Heart left ventricle (tissue), 16 donors: ENCODE measurements at regions not wholly inside any gene's neighbourhood (a gene's known extent, or its start where the extent isn't known, plus 50 kb on each side); places are given as distances from the start of the nearest gene placed in this dataset.

Experiments used
- ATAC-seq, 4 donors: fragments of 200-7000 bp; cut with Tn5 transposase; one replicate each; pipeline ENCODE4 v1.9.1; 2020 to 2022; ENCODE audit warnings: moderate library complexity in 4 of 4, mild to moderate bottlenecking in 3 of 4, moderate number of reproducible peaks in 1 of 4
- DNase-seq, 5 donors: peaks; one replicate each; pipeline ENCODE4 v3.0.0-alpha.2; 2020
- H3K27ac ChIP-seq, 12 donors: fragments of 200-600 bp; sonication (generic) in 4 of 12; one replicate each; pipeline versions ENCODE4 v1.5.0 to v1.8.0; 2016 to 2022; ENCODE audit warnings: mild to moderate bottlenecking in 2 of 12
- H3K27me3 ChIP-seq, 9 donors: fragments of 200-600 bp; sonication (generic) in 2 of 9; one replicate each; pipeline versions ENCODE4 v1.5.1 to v1.8.0; 2016 to 2022; ENCODE audit warnings: mild to moderate bottlenecking in 3 of 9
- H3K36me3 ChIP-seq, 9 donors: fragments of 200-600 bp; sonication (generic) in 2 of 9; one replicate each; pipeline versions ENCODE4 v1.5.0 to v1.8.0; 2018 to 2022; ENCODE audit warnings: mild to moderate bottlenecking in 2 of 9
- H3K4me1 ChIP-seq, 12 donors: fragments of 200-600 bp; sonication (generic) in 4 of 12; one replicate each; pipeline versions ENCODE4 v1.5.0 to v1.8.0; 2016 to 2022; ENCODE audit warnings: mild to moderate bottlenecking in 3 of 12
- H3K4me3 ChIP-seq, 12 donors: fragments of 200-600 bp; sonication (generic) in 4 of 12; one replicate each; pipeline versions ENCODE4 v1.5.0 to v1.8.0; 2017 to 2022; ENCODE audit warnings: mild to moderate bottlenecking in 9 of 12, moderate library complexity in 4 of 12
- H3K9me3 ChIP-seq, 12 donors: fragments of 200-600 bp; sonication (generic) in 4 of 12; one replicate each; pipeline versions ENCODE4 v1.5.0 to v1.8.0; 2016 to 2022; ENCODE audit warnings: mild to moderate bottlenecking in 1 of 12
- POLR2A ChIP-seq, 2 donors: fragments of 450-650 bp; IDR thresholded peaks; one replicate each; pipeline ENCODE4 v1.6.1; 2017; ENCODE audit warnings: antibody characterized with exemption in 2 of 2, mild to moderate bottlenecking in 2 of 2, moderate library complexity in 2 of 2
- WGBS, 4 donors: extraction: QIAGEN DNeasy Blood & Tissue Kit in 2 of 4; methylation state at CpG; one replicate each; pipeline versions ENCODE4 v1.1.5 to v1.1.7; 2013 to 2018; 5-methylcytosine and 5-hydroxymethylcytosine counted together
- intact Hi-C, 10 donors: fragments of 100-400 bp; cut with DNase I; formaldehyde crosslinking; loops; one replicate each; pipeline versions ENCODE4 v1.11.1 to v1.14.2; 2022
- TF ChIP-seq, protein P1 (sequence below), 12 donors: fragments of 200-600 bp; sonication (generic) in 4 of 12; IDR thresholded peaks; one replicate each; pipeline versions ENCODE4 v1.5.0 to v1.8.0; 2018 to 2022; ENCODE audit warnings: antibody characterized with exemption in 12 of 12, mild to moderate bottlenecking in 5 of 12
- donor health status: ischemic (EF 13 %, LVEDD 7.1; RV severe dilation, severe dysfunction).
- donor health status: healthy with polysubstance abuse.
- donor health status: DM: no; HTN: yes; CAD: no.
- donor health status: DM: no; HTN: no; CAD: no.
- donor health status: ischemic (EF 25% LVEDD 6.9; RV normal size, moderate dysfunction).
- donor health status: ischemic (EF 25% LVEDD 5.7; RV mildly dilated, moderate dysfunction).
- donor health status: healthy.
- donor health status: DM: yes; HTN: yes; CAD: no.
- donor health status: ischemic (EF 35%, LVEDD 5.7; RV mildly dilated, moderate dysfunction).
- donor health status: nonischemic (EF 11% LVEDD 7.7; RV severe dilation, severe dysfunction).
- donor health status: DM: yes; HTN: yes; CAD: no.
- donor health status: PGD.
- donor health status: ischemic (EF 29% LVEDD 5.4; RV normal size, mild dysfunction).
- donor health status: nonischemic (EF 23%, LVEDD 6.1; RV moderate dilation, normal function).

DNA sequence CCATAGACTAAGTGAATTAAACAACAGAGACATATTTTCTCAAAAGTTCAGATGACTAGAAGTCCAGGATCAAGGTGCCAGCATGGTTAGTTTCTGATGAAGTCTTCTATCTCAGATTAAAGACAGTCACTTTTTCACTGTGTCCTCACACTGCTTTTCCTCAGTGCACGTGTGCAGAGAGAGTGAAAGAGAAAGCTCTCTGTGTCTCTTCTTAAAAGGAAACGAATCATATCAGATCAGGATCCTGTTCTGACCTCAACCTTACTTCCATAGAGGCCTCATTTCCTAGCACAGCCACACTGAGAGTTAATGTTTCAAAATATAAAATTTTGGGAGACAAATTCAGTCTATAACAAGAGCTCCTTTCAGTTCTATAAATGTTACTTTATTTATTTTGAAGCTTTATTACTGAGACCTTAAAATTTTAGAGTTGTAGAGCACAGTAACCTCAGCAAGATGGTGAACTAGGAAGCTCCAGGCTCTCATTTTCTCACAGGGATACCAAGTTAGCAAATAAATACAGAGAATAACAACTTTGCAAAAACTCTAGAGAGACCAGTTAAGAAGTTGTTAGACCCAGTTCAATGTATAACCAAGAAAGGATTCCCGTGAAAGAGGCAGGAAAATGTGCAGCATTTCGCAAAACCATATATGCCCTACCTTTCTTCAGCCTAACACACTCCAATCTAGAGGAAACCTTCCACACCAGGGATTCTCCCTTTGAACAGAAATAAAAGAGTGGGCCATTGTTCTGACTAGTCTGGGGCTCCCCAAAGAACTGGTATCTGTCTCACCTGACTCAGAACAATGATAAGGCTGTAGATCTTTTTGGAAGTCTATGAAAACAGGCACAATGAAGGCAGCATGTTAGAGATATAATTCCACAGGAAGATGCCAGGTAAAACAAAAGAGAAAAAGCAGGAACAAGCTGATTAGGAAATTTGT lies 372.2 kb downstream of the MRPL39 start:
- H3K27me3 ChIP-seq = no peaks in the 10 kb centered on the region
- intact Hi-C loops = no loop called here
- no peak overlapping the region for H3K27ac ChIP-seq
- peaks cover 0 to 27% (median 12%) of the 10 kb centered on the region in 12 donors for H3K9me3 ChIP-seq
- no peak for TF ChIP-seq POLR2A (IDR thresholded peaks at IDR 0.05)
- TF ChIP-seq, protein P1, sequence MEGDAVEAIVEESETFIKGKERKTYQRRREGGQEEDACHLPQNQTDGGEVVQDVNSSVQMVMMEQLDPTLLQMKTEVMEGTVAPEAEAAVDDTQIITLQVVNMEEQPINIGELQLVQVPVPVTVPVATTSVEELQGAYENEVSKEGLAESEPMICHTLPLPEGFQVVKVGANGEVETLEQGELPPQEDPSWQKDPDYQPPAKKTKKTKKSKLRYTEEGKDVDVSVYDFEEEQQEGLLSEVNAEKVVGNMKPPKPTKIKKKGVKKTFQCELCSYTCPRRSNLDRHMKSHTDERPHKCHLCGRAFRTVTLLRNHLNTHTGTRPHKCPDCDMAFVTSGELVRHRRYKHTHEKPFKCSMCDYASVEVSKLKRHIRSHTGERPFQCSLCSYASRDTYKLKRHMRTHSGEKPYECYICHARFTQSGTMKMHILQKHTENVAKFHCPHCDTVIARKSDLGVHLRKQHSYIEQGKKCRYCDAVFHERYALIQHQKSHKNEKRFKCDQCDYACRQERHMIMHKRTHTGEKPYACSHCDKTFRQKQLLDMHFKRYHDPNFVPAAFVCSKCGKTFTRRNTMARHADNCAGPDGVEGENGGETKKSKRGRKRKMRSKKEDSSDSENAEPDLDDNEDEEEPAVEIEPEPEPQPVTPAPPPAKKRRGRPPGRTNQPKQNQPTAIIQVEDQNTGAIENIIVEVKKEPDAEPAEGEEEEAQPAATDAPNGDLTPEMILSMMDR (IDR thresholded peaks at IDR 0.05) = no peak
- H3K36me3 ChIP-seq = no peaks in the 10 kb centered on the region
- ATAC-seq (no peak), DNase-seq (no peak)
- H3K4me1 ChIP-seq = no peaks in the 10 kb centered on the region
- WGBS, 4 donors = 56 to 68% (median 62%) methylated on average over 4 of the region's 4 CpGs
- H3K4me3 ChIP-seq = no peak overlapping the region

DNA sequence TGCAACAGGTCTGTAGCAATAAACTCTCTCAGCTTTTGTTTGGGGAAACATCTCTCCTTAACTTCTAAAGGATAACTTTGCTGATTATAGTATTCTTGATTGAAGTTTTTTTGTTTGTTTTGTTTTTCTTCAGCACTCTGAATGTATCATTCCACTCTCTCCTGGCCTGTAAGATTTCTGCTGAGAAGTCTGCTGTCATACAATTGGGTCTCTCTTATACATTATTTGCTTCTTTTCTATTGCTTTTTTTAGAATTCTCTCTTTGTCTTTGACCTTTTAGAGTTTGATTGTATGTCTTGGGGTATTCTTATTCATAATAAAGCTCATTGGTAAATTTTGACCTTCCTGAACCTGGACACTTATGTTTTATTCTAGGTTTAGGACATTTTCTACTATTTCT lies 386.3 kb downstream of the MRPL39 start:
- Histone ChIP-seq H3K9me3 (peaks cover 0 to 34% (median 18%) of the 10 kb centered on the region in 12 donors), H3K4me1 (no peaks in the 10 kb centered on the region), H3K27me3 (no peaks in the 10 kb centered on the region), H3K36me3 (no peaks in the 10 kb centered on the region), H3K27ac (no peak overlapping the region), H3K4me3 (no peak overlapping the region)
- TF ChIP-seq, protein P1 (IDR thresholded peaks at IDR 0.05) = no peak
- no peak for TF ChIP-seq POLR2A (IDR thresholded peaks at IDR 0.05)
- ATAC-seq (no peak), DNase-seq (no peak)
- intact Hi-C loops = no loop called here

DNA sequence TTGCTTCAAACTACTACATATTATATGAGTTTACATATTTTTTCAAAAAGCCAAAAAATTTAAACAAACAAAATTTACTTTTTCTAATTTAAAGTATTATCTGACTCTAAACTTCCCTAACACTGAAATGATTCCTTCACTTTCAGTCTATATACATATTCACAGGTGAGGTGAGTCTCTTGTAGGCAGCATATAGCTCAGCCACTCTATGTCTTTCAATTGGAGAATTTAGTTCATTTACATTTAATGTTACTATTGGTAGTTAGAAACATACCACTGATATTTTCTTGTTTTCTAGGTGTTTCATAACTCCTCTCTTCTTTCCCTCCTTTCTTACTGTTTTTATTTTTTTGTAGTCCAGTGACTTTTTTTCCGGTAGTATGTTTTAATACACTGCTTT lies 387.1 kb downstream of the MRPL39 start:
- Histone ChIP-seq H3K36me3 (no peaks in the 10 kb centered on the region), H3K4me1 (no peaks in the 10 kb centered on the region), H3K27ac (no peak overlapping the region), H3K27me3 (no peaks in the 10 kb centered on the region), H3K4me3 (no peak overlapping the region), H3K9me3 (peaks cover 0 to 34% (median 18%) of the 10 kb centered on the region in 12 donors)
- TF ChIP-seq POLR2A (IDR thresholded peaks at IDR 0.05) = no peak
- TF ChIP-seq, protein P1 (IDR thresholded peaks at IDR 0.05) = no peak
- no peak for ATAC-seq
- 89 to 98% (median 95%) methylated on average over 1 of the region's 1 CpG for WGBS, 4 donors
- intact Hi-C loops = no loop called here
- DNase-seq = no peak

DNA sequence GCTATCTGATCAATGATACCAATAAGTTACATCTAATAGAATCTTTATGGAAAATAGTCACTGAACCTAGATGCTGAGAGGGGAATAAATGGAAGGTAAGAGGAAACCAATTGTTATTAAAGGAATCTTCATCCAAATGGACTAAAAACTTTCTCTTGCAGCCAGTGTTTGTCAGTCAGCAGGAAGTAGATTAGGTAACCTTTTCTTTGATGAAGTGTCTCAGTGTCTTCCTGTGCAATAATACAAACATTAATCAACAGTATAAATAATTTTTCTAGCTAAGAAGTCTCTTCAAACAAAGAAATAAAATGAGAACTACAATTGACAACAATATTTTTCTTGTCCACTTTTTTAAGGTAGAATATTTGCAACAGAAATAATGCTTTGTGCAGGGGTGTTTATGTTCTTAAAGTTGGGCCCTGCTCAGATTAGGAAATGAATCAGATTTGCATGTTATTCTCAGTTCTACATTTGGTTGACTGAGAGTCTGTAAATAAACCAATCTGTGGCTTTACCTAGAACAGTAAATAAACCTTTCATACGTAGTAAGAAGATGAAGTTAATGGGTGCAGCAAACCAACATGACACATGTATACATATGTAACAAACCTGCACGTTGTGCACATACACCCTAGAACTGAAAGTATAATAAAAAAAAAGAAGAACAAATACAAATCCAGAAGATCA lies 391.4 kb downstream of the MRPL39 start:
- no peak overlapping the region for H3K27ac ChIP-seq
- no peaks in the 10 kb centered on the region for H3K27me3 ChIP-seq
- WGBS, 4 donors = 73 to 80% (median 80%) methylated on average over 2 of the region's 2 CpGs
- ATAC-seq = no peak
- DNase-seq = no peak
- no peak overlapping the region for H3K4me3 ChIP-seq
- H3K9me3 ChIP-seq = peaks cover 0 to 18% (median 10%) of the 10 kb centered on the region in 12 donors
- no peak for TF ChIP-seq POLR2A (IDR thresholded peaks at IDR 0.05)
- TF ChIP-seq, protein P1 (IDR thresholded peaks at IDR 0.05) = no peak
- intact Hi-C loops = no loop called here
- H3K4me1 ChIP-seq = no peaks in the 10 kb centered on the region
- H3K36me3 ChIP-seq = no peaks in the 10 kb centered on the region
